Stimulated activated CD4-positive, alpha-beta T cell treated with anti-CD3 and anti-CD28 coated beads, TNF-alpha, amount 100 ng/mL, for 48 hours (primary cell): ENCODE measurements at regions not wholly inside any gene's neighbourhood (a gene's known extent, or its start where the extent isn't known, plus 50 kb on each side); places are given as distances from the start of the nearest gene placed in this dataset.
"Not testable (repeated sequence)": the region's sequence is repeated elsewhere in the genome, so short reads cannot be mapped to it uniquely, and the experiment has no call there.

Experiments
- DNase-seq, 3 donors: peaks; one replicate each; pipeline ENCODE4 v3.0.0-alpha.2; 2020; ENCODE audit warnings: low read depth in 3 of 3

- DNase-seq, result peak; percentile 62 to 80 (median 65)
These were observed 141.0 kb upstream of the KCNJ18 start for GRCh38 chr17:21551081-21551881.

GRCh38 chr17:21558921-21559320, 133.4 kb upstream of the KCNJ18 start:
- DNase-seq, result not testable (repeated sequence)

GRCh38 chr17:21564262-21564661, 128.1 kb upstream of the KCNJ18 start:
- DNase-seq, result no peak

GRCh38 chr17:21564757-21565156, 127.6 kb upstream of the KCNJ18 start:
- DNase-seq, result not testable (repeated sequence)

- DNase-seq, result not testable (repeated sequence)
These were observed 121.9 kb upstream of the KCNJ18 start for GRCh38 chr17:21570427-21570826.

GRCh38 chr17:21572148-21572547, 120.2 kb upstream of the KCNJ18 start:
- DNase-seq, result not testable (repeated sequence)

- not testable (repeated sequence) for DNase-seq
These were observed 118.9 kb upstream of the KCNJ18 start for GRCh38 chr17:21573271-21573960.

- peak in 1 of 3 donors; percentile 12 for DNase-seq
These were observed 118.2 kb upstream of the KCNJ18 start for GRCh38 chr17:21573961-21574610.

GRCh38 chr17:21574611-21575255, 117.6 kb upstream of the KCNJ18 start:
- DNase-seq, result not testable (repeated sequence)

- DNase-seq, result not testable (repeated sequence)
These were observed 113.5 kb upstream of the KCNJ18 start for GRCh38 chr17:21578783-21579182.

- DNase-seq, result no peak
These were observed 99.5 kb upstream of the KCNJ18 start for GRCh38 chr17:21592774-21593173.

GRCh38 chr17:21593452-21594105, 98.7 kb upstream of the KCNJ18 start:
- DNase-seq, result not testable (repeated sequence)

- DNase-seq, result no peak
These were observed 97.2 kb upstream of the KCNJ18 start for GRCh38 chr17:21595086-21595485.

GRCh38 chr17:21602176-21602575, 90.1 kb upstream of the KCNJ18 start:
- no peak for DNase-seq

GRCh38 chr17:21603292-21603691, 89.0 kb upstream of the KCNJ18 start:
- not testable (repeated sequence) for DNase-seq

GRCh38 chr17:21611443-21611842, 80.9 kb upstream of the KCNJ18 start:
- DNase-seq, result not testable (repeated sequence)

GRCh38 chr17:21612123-21613070, 79.9 kb upstream of the KCNJ18 start:
- DNase-seq, result not testable (repeated sequence)

- no peak for DNase-seq
These were observed 79.3 kb upstream of the KCNJ18 start for GRCh38 chr17:21613071-21613429.

- DNase-seq, result not testable (repeated sequence)
These were observed 65.3 kb upstream of the KCNJ18 start for GRCh38 chr17:21626987-21627386.
